ENCODE measurements at regions not wholly inside any gene's neighbourhood (a gene's known extent, or its start where the extent isn't known, plus 50 kb on each side); places are given as distances from the start of the nearest gene placed in this dataset.

- no peak for TF ChIP-seq CTCF (conservative IDR thresholded peaks at IDR 0.05; ENCODE audit: low read depth, low read length)
- no peak overlapping the region for H2AFZ ChIP-seq (ENCODE audit: low read depth)
- no peaks in the 10 kb centered on the region for H4K20me1 ChIP-seq (ENCODE audit: insufficient read depth)
- no peak overlapping the region for H3K9ac ChIP-seq
- no peaks in the 10 kb centered on the region for H3K27me3 ChIP-seq (ENCODE audit: insufficient read depth, low read depth)
- H3K4me1 ChIP-seq (ENCODE audit: low read depth, poor library complexity, severe bottlenecking), result no peaks in the 10 kb centered on the region
- H3K27ac ChIP-seq, result no peak overlapping the region
- H3K4me2 ChIP-seq, result no peak overlapping the region
- no peaks in the 10 kb centered on the region for H3K36me3 ChIP-seq (ENCODE audit: insufficient read depth)
- no peaks in the 10 kb centered on the region for H3K79me2 ChIP-seq (ENCODE audit: insufficient read depth, low read depth)
- no peak overlapping the region for H3K4me3 ChIP-seq (IDR thresholded peaks at IDR 0.05; ENCODE audit: insufficient read depth, low read depth, low read length)
Measured at GRCh38 chr12:65646127-65646643, 178.1 kb upstream of the HMGA2 start.

GRCh38 chr12:65647074-65647473 lies 177.2 kb upstream of the HMGA2 start:
- H3K27me3 ChIP-seq (ENCODE audit: insufficient read depth, low read depth), result no peaks in the 10 kb centered on the region
- TF ChIP-seq CTCF (conservative IDR thresholded peaks at IDR 0.05; ENCODE audit: low read depth, low read length), result no peak
- no peaks in the 10 kb centered on the region for H3K36me3 ChIP-seq (ENCODE audit: insufficient read depth)
- no peak overlapping the region for H3K9ac ChIP-seq
- H3K4me2 ChIP-seq, result no peak overlapping the region
- H4K20me1 ChIP-seq (ENCODE audit: insufficient read depth), result no peaks in the 10 kb centered on the region
- H2AFZ ChIP-seq (ENCODE audit: low read depth), result no peak overlapping the region
- H3K4me3 ChIP-seq (IDR thresholded peaks at IDR 0.05; ENCODE audit: insufficient read depth, low read depth, low read length), result no peak overlapping the region
- H3K27ac ChIP-seq, result no peak overlapping the region
- H3K4me1 ChIP-seq (ENCODE audit: low read depth, poor library complexity, severe bottlenecking), result no peaks in the 10 kb centered on the region
- no peaks in the 10 kb centered on the region for H3K79me2 ChIP-seq (ENCODE audit: insufficient read depth, low read depth)

GRCh38 chr12:65648461-65648860 lies 175.8 kb upstream of the HMGA2 start:
- Histone ChIP-seq H3K27ac (no peak overlapping the region), H3K9ac (no peak overlapping the region), H2AFZ (ENCODE audit: low read depth) (no peak overlapping the region), H4K20me1 (ENCODE audit: insufficient read depth) (no peaks in the 10 kb centered on the region), H3K4me3 (IDR thresholded peaks at IDR 0.05; ENCODE audit: insufficient read depth, low read depth, low read length) (no peak overlapping the region), H3K79me2 (ENCODE audit: insufficient read depth, low read depth) (no peaks in the 10 kb centered on the region), H3K4me2 (no peak overlapping the region), H3K4me1 (ENCODE audit: low read depth, poor library complexity, severe bottlenecking) (no peaks in the 10 kb centered on the region), H3K27me3 (ENCODE audit: insufficient read depth, low read depth) (no peaks in the 10 kb centered on the region), H3K36me3 (ENCODE audit: insufficient read depth) (no peaks in the 10 kb centered on the region)
- no peak for TF ChIP-seq CTCF (conservative IDR thresholded peaks at IDR 0.05; ENCODE audit: low read depth, low read length)

- Histone ChIP-seq H3K79me2 (ENCODE audit: insufficient read depth, low read depth) (no peaks in the 10 kb centered on the region), H3K4me3 (IDR thresholded peaks at IDR 0.05; ENCODE audit: insufficient read depth, low read depth, low read length) (no peak overlapping the region), H3K4me2 (no peak overlapping the region), H3K27ac (no peak overlapping the region), H3K27me3 (ENCODE audit: insufficient read depth, low read depth) (no peaks in the 10 kb centered on the region), H4K20me1 (ENCODE audit: insufficient read depth) (no peaks in the 10 kb centered on the region), H3K9ac (no peak overlapping the region), H3K4me1 (ENCODE audit: low read depth, poor library complexity, severe bottlenecking) (no peaks in the 10 kb centered on the region), H2AFZ (ENCODE audit: low read depth) (no peak overlapping the region), H3K36me3 (ENCODE audit: insufficient read depth) (no peaks in the 10 kb centered on the region)
- no peak for TF ChIP-seq CTCF (conservative IDR thresholded peaks at IDR 0.05; ENCODE audit: low read depth, low read length)
Measured at GRCh38 chr12:65649126-65649525, 175.2 kb upstream of the HMGA2 start.

Measured in KMS-11 (cell line).